ENCODE measurements at regions not wholly inside any gene's neighbourhood (a gene's known extent, or its start where the extent isn't known, plus 50 kb on each side); places are given as distances from the start of the nearest gene placed in this dataset.

- Histone ChIP-seq H3K27me3 (ENCODE audit: control insufficient read depth, insufficient read depth, low read length) (no peaks in the 10 kb centered on the region), H3K36me3 (ENCODE audit: control insufficient read depth, insufficient read depth, low read length) (no peaks in the 10 kb centered on the region), H3K4me3 (ENCODE audit: low read depth, low read length) (no peak overlapping the region)
- DNase-seq (ENCODE audit: low read depth): no peak
- no peak for TF ChIP-seq CTCF (IDR thresholded peaks at IDR 0.05; ENCODE audit: insufficient read depth, low read length, poor library complexity, severe bottlenecking)
Observed at GRCh38 chr10:10361301-10361885, 656.3 kb upstream of the CELF2 start.

- TF ChIP-seq CTCF (IDR thresholded peaks at IDR 0.05; ENCODE audit: insufficient read depth, low read length, poor library complexity, severe bottlenecking): no peak
- no peak for DNase-seq (ENCODE audit: low read depth)
- no peaks in the 10 kb centered on the region for H3K36me3 ChIP-seq (ENCODE audit: control insufficient read depth, insufficient read depth, low read length)
- no peaks in the 10 kb centered on the region for H3K27me3 ChIP-seq (ENCODE audit: control insufficient read depth, insufficient read depth, low read length)
- no peak overlapping the region for H3K4me3 ChIP-seq (ENCODE audit: low read depth, low read length)
Observed at GRCh38 chr10:10362800-10363199, 654.9 kb upstream of the CELF2 start.

GRCh38 chr10:10363217-10363616 is 654.5 kb upstream of the CELF2 start:
- H3K4me3 ChIP-seq (ENCODE audit: low read depth, low read length): no peak overlapping the region
- TF ChIP-seq CTCF (IDR thresholded peaks at IDR 0.05; ENCODE audit: insufficient read depth, low read length, poor library complexity, severe bottlenecking): no peak
- DNase-seq (ENCODE audit: low read depth): no peak
- no peaks in the 10 kb centered on the region for H3K27me3 ChIP-seq (ENCODE audit: control insufficient read depth, insufficient read depth, low read length)
- H3K36me3 ChIP-seq (ENCODE audit: control insufficient read depth, insufficient read depth, low read length): no peaks in the 10 kb centered on the region

- H3K4me3 ChIP-seq (ENCODE audit: low read depth, low read length): no peak overlapping the region
- no peaks in the 10 kb centered on the region for H3K36me3 ChIP-seq (ENCODE audit: control insufficient read depth, insufficient read depth, low read length)
- H3K27me3 ChIP-seq (ENCODE audit: control insufficient read depth, insufficient read depth, low read length): no peaks in the 10 kb centered on the region
- TF ChIP-seq CTCF (IDR thresholded peaks at IDR 0.05; ENCODE audit: insufficient read depth, low read length, poor library complexity, severe bottlenecking): no peak
- no peak for DNase-seq (ENCODE audit: low read depth)
Observed at GRCh38 chr10:10364902-10365301, 652.8 kb upstream of the CELF2 start.

GRCh38 chr10:10365676-10366075 is 652.0 kb upstream of the CELF2 start:
- no peak overlapping the region for H3K4me3 ChIP-seq (ENCODE audit: low read depth, low read length)
- H3K27me3 ChIP-seq (ENCODE audit: control insufficient read depth, insufficient read depth, low read length): no peaks in the 10 kb centered on the region
- no peak for DNase-seq (ENCODE audit: low read depth)
- TF ChIP-seq CTCF (IDR thresholded peaks at IDR 0.05; ENCODE audit: insufficient read depth, low read length, poor library complexity, severe bottlenecking): no peak
- no peaks in the 10 kb centered on the region for H3K36me3 ChIP-seq (ENCODE audit: control insufficient read depth, insufficient read depth, low read length)

- Histone ChIP-seq H3K4me3 (ENCODE audit: low read depth, low read length) (no peak overlapping the region), H3K27me3 (ENCODE audit: control insufficient read depth, insufficient read depth, low read length) (no peaks in the 10 kb centered on the region), H3K36me3 (ENCODE audit: control insufficient read depth, insufficient read depth, low read length) (no peaks in the 10 kb centered on the region)
- no peak for DNase-seq (ENCODE audit: low read depth)
- TF ChIP-seq CTCF (IDR thresholded peaks at IDR 0.05; ENCODE audit: insufficient read depth, low read length, poor library complexity, severe bottlenecking): no peak
Observed at GRCh38 chr10:10366836-10367235, 650.8 kb upstream of the CELF2 start.

Measured in kidney epithelial cell (primary cell).